ENCODE measurements at regions not wholly inside any gene's neighbourhood (a gene's known extent, or its start where the extent isn't known, plus 50 kb on each side); places are given as distances from the start of the nearest gene placed in this dataset.
A peak's percentile ranks its signal among the peaks of the same experiment; 100 is the strongest.

GRCh38 chr13:26989261-26989956 lies 182.2 kb downstream of the USP12 start:
- DNase-seq (ENCODE audit: low read depth): no peak

- no peak for DNase-seq (ENCODE audit: low read depth)
Observed at GRCh38 chr13:26988059-26988769, 183.4 kb downstream of the USP12 start.

- DNase-seq (ENCODE audit: low read depth): no peak
Observed at GRCh38 chr13:26987486-26988013, 184.1 kb downstream of the USP12 start.

- peak; percentile 42 for DNase-seq (ENCODE audit: low read depth)
Observed at GRCh38 chr13:26985285-26985878, 186.2 kb downstream of the USP12 start.

GRCh38 chr13:26984337-26984736 lies 187.3 kb downstream of the USP12 start:
- DNase-seq (ENCODE audit: low read depth): no peak

- no peak for DNase-seq (ENCODE audit: low read depth)
Observed at GRCh38 chr13:26983543-26984320, 187.9 kb downstream of the USP12 start.

GRCh38 chr13:26980099-26981031 lies 191.2 kb downstream of the USP12 start:
- DNase-seq (ENCODE audit: low read depth): no peak

- DNase-seq (ENCODE audit: low read depth): no peak
Observed at GRCh38 chr13:26979334-26979733, 192.3 kb downstream of the USP12 start.

GRCh38 chr13:26978081-26978860 lies 193.3 kb downstream of the USP12 start:
- no peak for DNase-seq (ENCODE audit: low read depth)

- no peak for DNase-seq (ENCODE audit: low read depth)
Observed at GRCh38 chr13:26977541-26977940, 194.1 kb downstream of the USP12 start.

- no peak for DNase-seq (ENCODE audit: low read depth)
Observed at GRCh38 chr13:26976313-26976712, 195.3 kb downstream of the USP12 start.

GRCh38 chr13:26973946-26974345 lies 197.7 kb downstream of the USP12 start:
- no peak for DNase-seq (ENCODE audit: low read depth)

- no peak for DNase-seq (ENCODE audit: low read depth)
Observed at GRCh38 chr13:26973295-26973694, 198.3 kb downstream of the USP12 start.

GRCh38 chr13:26971990-26972887 lies 199.4 kb downstream of the USP12 start:
- no peak for DNase-seq (ENCODE audit: low read depth)

GRCh38 chr13:26968431-26969341 lies 202.9 kb downstream of the USP12 start:
- no peak for DNase-seq (ENCODE audit: low read depth)

- DNase-seq (ENCODE audit: low read depth): no peak
Observed at GRCh38 chr13:26967119-26968038, 204.2 kb downstream of the USP12 start.

GRCh38 chr13:26966701-26967080 lies 204.9 kb downstream of the USP12 start:
- no peak for DNase-seq (ENCODE audit: low read depth)

Data from stimulated activated CD8-positive, alpha-beta memory T cell treated with anti-CD3 and anti-CD28 coated beads, Interleukin-4, amount 100 ng/mL, for 24 hours (primary cell).